K562 (cell line): ENCODE measurements at regions not wholly inside any gene's neighbourhood (a gene's known extent, or its start where the extent isn't known, plus 50 kb on each side); places are given as distances from the start of the nearest gene placed in this dataset.

ENCODE experiments used
- ATAC-seq: fragments of 200-7000 bp; cut with Tn5 transposase; 3 replicates; pipeline ENCODE4 v1.9.1; 2020; ENCODE audit warnings: moderate library complexity
- BruUV-seq: library from RNA; stranded (reverse); fragments of 400-500 nt; replicated peaks from 2 replicates; lab custom pipeline; 2021; lab: Mats Ljungman, UMichigan
- CTCF ChIA-PET: fragments of 300-600 bp; formaldehyde crosslinking; extraction: SDS; loops from one replicate; lab custom pipeline; 2021; ENCODE audit warnings: low intra/inter-chr PET ratio; lab: Yijun Ruan, JAX
- POLR2A ChIA-PET: fragments of 300-600, 350-650 bp; sonication (Branson Sonifier 250); formaldehyde crosslinking; extraction: SDS; loops from one replicate; lab custom pipeline; 2021; ENCODE audit warnings: antibody characterized with exemption, inconsistent platforms; lab: Yijun Ruan, JAX
- DNase-seq, 4 experiments: peaks; one replicate each; pipeline versions ENCODE4 v3.0.0 to v3.0.0-alpha.2; 2011 to 2018; ENCODE audit warnings: low spot score in 3 of 4, mixed read lengths in 3 of 4; ENCODE audit errors: extremely low read depth in 1 of 4
- FAIRE-seq: peaks from 2 replicates; lab custom pipeline; 2011; peaks lifted over from hg19 to GRCh38; lab: Jason Lieb, UNC
- H2AFZ ChIP-seq: 2 replicates; pipeline ENCODE4 v1.6.0; 2011; ENCODE audit warnings: low read depth, low read length, control low read depth, inconsistent platforms
- H3K27ac ChIP-seq: fragments of 200-600 bp; 3 replicates; pipeline ENCODE4 v1.8.0; 2011; ENCODE audit warnings: low read depth, mild to moderate bottlenecking, control low read depth, inconsistent platforms, low read length, moderate library complexity, mixed read lengths; ENCODE audit errors: extremely low read depth
- H3K27me3 ChIP-seq, 2 experiments: fragments of 300-600 bp in 1 of 2; 2 replicates in 1 of 2; 3 replicates in 1 of 2; pipeline versions ENCODE4 v1.6.0 to v1.8.0; 2011; ENCODE audit warnings: inconsistent platforms in 2 of 2, low read length in 2 of 2, mild to moderate bottlenecking in 1 of 2, mixed read lengths in 1 of 2, moderate library complexity in 1 of 2; ENCODE audit not compliant: control insufficient read depth in 2 of 2, insufficient read depth in 2 of 2
- H3K36me3 ChIP-seq: fragments of 300-600 bp; 3 replicates; pipeline ENCODE4 v1.8.0; 2011; ENCODE audit warnings: mild to moderate bottlenecking, low read length, inconsistent platforms; ENCODE audit not compliant: control insufficient read depth, insufficient read depth
- H3K4me1 ChIP-seq, 2 experiments: fragments of 200-600 bp in 1 of 2; replicated peaks in 1 of 2; 2 replicates in 1 of 2; 3 replicates in 1 of 2; pipeline versions ENCODE4 v1.5.1 to v1.8.0; 2011; ENCODE audit warnings: inconsistent platforms in 2 of 2, low read length in 2 of 2, mild to moderate bottlenecking in 1 of 2, mixed read lengths in 1 of 2, moderate library complexity in 1 of 2; ENCODE audit not compliant: control insufficient read depth in 2 of 2, insufficient read depth in 2 of 2
- H3K4me2 ChIP-seq: 2 replicates; pipeline ENCODE4 v1.6.1; 2011; ENCODE audit warnings: low read length, control low read depth, inconsistent platforms, mixed read lengths; ENCODE audit not compliant: insufficient read depth
- H3K4me3 ChIP-seq: fragments of 200-600 bp; sonication (generic), shearing (Covaris generic); 2 replicates; pipeline ENCODE4 v1.5.1; 2016; ENCODE audit warnings: control low read depth, inconsistent platforms
- H3K79me2 ChIP-seq: fragments of 200-600 bp; 3 replicates; pipeline ENCODE4 v1.8.0; 2011; ENCODE audit warnings: low read length, inconsistent platforms; ENCODE audit not compliant: control insufficient read depth, insufficient read depth
- H3K9ac ChIP-seq, 2 experiments: 2 replicates each; pipeline versions ENCODE4 v1.6.0 to v1.6.1; 2011; ENCODE audit warnings: low read depth in 2 of 2, low read length in 2 of 2, control low read depth in 1 of 2, inconsistent platforms in 1 of 2, mild to moderate bottlenecking in 1 of 2, mixed read lengths in 1 of 2; ENCODE audit not compliant: insufficient read depth in 1 of 2
- H3K9me1 ChIP-seq: one replicate; pipeline ENCODE4 v1.6.0; 2011; ENCODE audit warnings: inconsistent platforms, mild to moderate bottlenecking, low read length, moderate library complexity; ENCODE audit not compliant: control insufficient read depth, insufficient read depth
- H3K9me3 ChIP-seq: replicated peaks from 2 replicates; pipeline ENCODE4 v1.5.1; 2011; ENCODE audit warnings: low read depth, low read length, inconsistent platforms; ENCODE audit not compliant: control insufficient read depth, insufficient read depth
- H4K20me1 ChIP-seq: replicated peaks from 2 replicates; pipeline ENCODE4 v1.6.1; 2011; ENCODE audit warnings: low read length, inconsistent platforms, mixed read lengths; ENCODE audit not compliant: control insufficient read depth, insufficient read depth
- ARNT ChIP-seq, 2 experiments: fragments of 450-650 bp; IDR thresholded peaks; 2 replicates each; pipeline ENCODE4 v1.6.1; 2016; ENCODE audit warnings: mild to moderate bottlenecking in 1 of 2
- ATF1 ChIP-seq, 2 experiments: fragments of 450-650 bp in 1 of 2; IDR thresholded peaks; 2 replicates each; pipeline ENCODE4 v1.6.1; 2016; ENCODE audit warnings: missing compliant biosample characterization in 1 of 2, missing genetic modification characterization in 1 of 2
- CBX1 ChIP-seq: sonication (generic); IDR thresholded peaks from 2 replicates; pipeline ENCODE4 v1.6.1; 2016; ENCODE audit warnings: antibody characterized with exemption, low read depth, mild to moderate bottlenecking
- CSDE1 ChIP-seq, 2 experiments: fragments of 450-650 bp; IDR thresholded peaks; 2 replicates each; pipeline ENCODE4 v1.6.1; 2016; ENCODE audit warnings: mild to moderate bottlenecking in 1 of 2
- MEIS2 ChIP-seq: fragments of 450-650 bp; IDR thresholded peaks from 2 replicates; pipeline ENCODE4 v1.6.1; 2014; ENCODE audit warnings: mild to moderate bottlenecking; ENCODE audit not compliant: partially characterized antibody
- STAT5A ChIP-seq: IDR thresholded peaks from 2 replicates; pipeline ENCODE4 v1.6.1; 2012; ENCODE audit warnings: low read length, inconsistent platforms, borderline replicate concordance
- ZNF584 ChIP-seq: fragments of 200-800 bp; sonication (Bioruptor generic); IDR thresholded peaks from 2 replicates; pipeline ENCODE4 v1.6.1; 2016; ENCODE audit warnings: low read depth, mild to moderate bottlenecking, missing genetic modification characterization, missing compliant biosample characterization
- WGBS: fragments of 100-300 bp; shearing (Covaris generic); methylation state at CpG from one replicate; pipeline ENCODE4 v1.1.6; 2016; ENCODE audit warnings: low coverage, mixed read lengths; ENCODE audit not compliant: insufficient coverage; ENCODE audit errors: missing lambda C conversion rate; 5-methylcytosine and 5-hydroxymethylcytosine counted together
- in situ Hi-C: fragments of 300-500 bp; cut with MboI; formaldehyde crosslinking; loops from 4 replicates; pipeline ENCODE4 v1.15.0; 2018; ENCODE audit warnings: inconsistent platforms, mixed read lengths
- intact Hi-C: fragments of 100-400 bp; cut with micrococcal nuclease; formaldehyde crosslinking; loops from 2 replicates; pipeline ENCODE4 v1.14.2; 2022
- TF ChIP-seq, protein P1 (sequence below): fragments of 200-800 bp; sonication (Bioruptor generic); IDR thresholded peaks from 2 replicates; pipeline ENCODE4 v1.6.1; 2017; ENCODE audit warnings: missing genetic modification characterization, missing compliant biosample characterization

DNA sequence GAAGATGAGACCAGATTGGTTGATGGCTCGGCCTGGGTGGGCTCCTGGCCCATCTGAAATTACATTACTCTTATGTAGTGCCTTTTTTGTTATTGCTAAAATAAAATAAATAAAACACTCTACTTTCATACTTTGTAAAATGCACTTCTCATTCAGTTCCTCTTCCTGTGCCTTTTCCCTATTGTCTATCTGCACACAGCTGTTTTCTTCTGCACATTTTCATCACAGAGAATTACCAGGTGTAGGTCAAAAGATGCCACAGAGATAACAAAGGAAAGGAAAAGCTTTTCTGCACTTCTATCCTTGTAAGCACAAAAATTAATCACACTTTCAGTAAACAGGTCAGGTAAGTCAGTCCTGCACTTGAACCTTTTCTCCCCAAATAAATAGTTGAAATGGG, 265.1 kb downstream of the BTG1 start:
- DNase-seq (no peak), ATAC-seq (no peak)
- H3K4me2 ChIP-seq: no peak overlapping the region
- BruUV-seq: no TSS peak
- TF ChIP-seq STAT5A: no peak
- TF ChIP-seq CSDE1 (IDR thresholded peaks at IDR 0.05): no peak
- TF ChIP-seq ARNT (IDR thresholded peaks at IDR 0.05): no peak
- TF ChIP-seq ZNF584 (CRISPR knock-in tag): no peak
- TF ChIP-seq MEIS2: no peak
- TF ChIP-seq ATF1 (CRISPR knock-in tag; IDR thresholded peaks at IDR 0.05): no peak
- no peak for TF ChIP-seq ATF1 (tag; IDR thresholded peaks at IDR 0.05)
- TF ChIP-seq, protein P1, sequence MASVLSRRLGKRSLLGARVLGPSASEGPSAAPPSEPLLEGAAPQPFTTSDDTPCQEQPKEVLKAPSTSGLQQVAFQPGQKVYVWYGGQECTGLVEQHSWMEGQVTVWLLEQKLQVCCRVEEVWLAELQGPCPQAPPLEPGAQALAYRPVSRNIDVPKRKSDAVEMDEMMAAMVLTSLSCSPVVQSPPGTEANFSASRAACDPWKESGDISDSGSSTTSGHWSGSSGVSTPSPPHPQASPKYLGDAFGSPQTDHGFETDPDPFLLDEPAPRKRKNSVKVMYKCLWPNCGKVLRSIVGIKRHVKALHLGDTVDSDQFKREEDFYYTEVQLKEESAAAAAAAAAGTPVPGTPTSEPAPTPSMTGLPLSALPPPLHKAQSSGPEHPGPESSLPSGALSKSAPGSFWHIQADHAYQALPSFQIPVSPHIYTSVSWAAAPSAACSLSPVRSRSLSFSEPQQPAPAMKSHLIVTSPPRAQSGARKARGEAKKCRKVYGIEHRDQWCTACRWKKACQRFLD (CRISPR knock-in tag): no peak
- no peak for TF ChIP-seq CBX1
- TF ChIP-seq, all 486 proteins: peak for 0
- Histone ChIP-seq H3K4me1 (no peaks in the 10 kb centered on the region), H2AFZ (no peak overlapping the region), H3K27ac (no peak overlapping the region), H3K9ac (no peak overlapping the region), H3K36me3 (peaks cover 3% of the 10 kb centered on the region; the same call in 1 of the 3 replicates), H3K79me2 (no peaks in the 10 kb centered on the region), H3K27me3 (no peaks in the 10 kb centered on the region), H3K9me3 (no peaks in the 10 kb centered on the region), H3K4me3 (no peak overlapping the region), H3K9me1 (no peaks in the 10 kb centered on the region), H4K20me1 (no peaks in the 10 kb centered on the region)
- in situ Hi-C loops: no loop called here
- POLR2A ChIA-PET: no interaction called here
- WGBS: 36% methylated on average over 1 of the region's 1 CpG
- CTCF ChIA-PET: no interaction called here
- FAIRE-seq: no peak
- intact Hi-C loops: no loop called here
